Panc1 (cell line): ENCODE measurements at regions not wholly inside any gene's neighbourhood (a gene's known extent, or its start where the extent isn't known, plus 50 kb on each side); places are given as distances from the start of the nearest gene placed in this dataset.

Experiments
- ATAC-seq: fragments of 200-7000 bp; cut with Tn5 transposase; 2 replicates; pipeline ENCODE4 v1.9.1; 2020; ENCODE audit warnings: mild to moderate bottlenecking, moderate library complexity
- BruUV-seq: library from RNA; stranded (reverse); fragments of 400-500 nt; replicated peaks from 2 replicates; lab custom pipeline; 2021; lab: Mats Ljungman, UMichigan
- CTCF ChIA-PET: fragments of 300-600 bp; sonication (Branson Sonifier 250); formaldehyde crosslinking; loops from one replicate; lab custom pipeline; 2022; ENCODE audit warnings: antibody characterized with exemption; lab: Charles Lee
- POLR2A ChIA-PET: fragments of 300-600 bp; sonication (Branson Sonifier 250); formaldehyde crosslinking; loops from one replicate; lab custom pipeline; 2022; ENCODE audit warnings: antibody characterized with exemption; lab: Charles Lee
- DNase-seq: peaks from one replicate; pipeline ENCODE4 v3.0.0-alpha.2; 2010; ENCODE audit warnings: low read depth, low spot score
- H3K27ac ChIP-seq: 2 replicates; pipeline ENCODE4 v1.5.1; 2011; ENCODE audit warnings: mild to moderate bottlenecking, low read length, inconsistent platforms
- H3K27me3 ChIP-seq: fragments of 200-500 bp; sonication (Bioruptor generic); 2 replicates; pipeline ENCODE4 v1.6.0; 2014; ENCODE audit warnings: low read length, inconsistent platforms; ENCODE audit not compliant: control insufficient read depth, insufficient read depth
- H3K36me3 ChIP-seq: fragments of 200-500 bp; sonication (Bioruptor generic); 2 replicates; pipeline ENCODE4 v1.5.1; 2014; ENCODE audit warnings: inconsistent platforms, mild to moderate bottlenecking, low read length, moderate library complexity; ENCODE audit not compliant: control insufficient read depth, insufficient read depth
- H3K4me1 ChIP-seq: 2 replicates; pipeline ENCODE4 v1.5.1; 2011; ENCODE audit warnings: inconsistent platforms, mild to moderate bottlenecking, low read length, moderate library complexity; ENCODE audit not compliant: control insufficient read depth, insufficient read depth
- H3K4me3 ChIP-seq, 2 experiments: 2 replicates each; pipeline ENCODE4 v1.5.1; 2011 to 2012; ENCODE audit warnings: low read depth in 2 of 2, low read length in 2 of 2, mild to moderate bottlenecking in 2 of 2, inconsistent platforms in 1 of 2, moderate library complexity in 1 of 2
- H3K9me3 ChIP-seq: fragments of 200-500 bp; sonication (Bioruptor generic); 2 replicates; pipeline ENCODE4 v1.5.1; 2014; ENCODE audit warnings: low read depth, mild to moderate bottlenecking, inconsistent platforms, low read length, moderate library complexity; ENCODE audit not compliant: control insufficient read depth, insufficient read depth
- POLR2AphosphoS5 ChIP-seq: IDR thresholded peaks from 2 replicates; pipeline ENCODE4 v1.6.1; 2012; ENCODE audit warnings: mild to moderate bottlenecking, low read depth, low read length, moderate library complexity
- SIN3A ChIP-seq: IDR thresholded peaks from 2 replicates; pipeline ENCODE4 v1.6.1; 2012; ENCODE audit warnings: low read depth, mild to moderate bottlenecking, low read length, moderate library complexity, borderline replicate concordance; ENCODE audit not compliant: insufficient read depth
- TCF7L2 ChIP-seq: IDR thresholded peaks from 2 replicates; pipeline ENCODE4 v1.6.1; 2011; ENCODE audit warnings: mild to moderate bottlenecking, low read depth, low read length, inconsistent platforms
- in situ Hi-C: cut with HindIII; loops from 2 replicates; pipeline ENCODE4 v1.10.0; 2016; ENCODE audit warnings: low sequenced_read_pairs, low pct_unique_long_range_greater_than_20kb
- intact Hi-C: fragments of 100-400 bp; cut with micrococcal nuclease; formaldehyde crosslinking; loops from one replicate; pipeline ENCODE4 v1.10.0; 2022; ENCODE audit not compliant: unreplicated experiment
- TF ChIP-seq, protein P1 (sequence below): fragments of 450-650 bp; IDR thresholded peaks from 2 replicates; pipeline ENCODE4 v1.5.1; 2017; ENCODE audit warnings: mild to moderate bottlenecking
- TF ChIP-seq, protein P2 (sequence below), 2 experiments: IDR thresholded peaks; 2 replicates each; pipeline ENCODE4 v1.6.1; 2011 to 2012; ENCODE audit warnings: low read depth in 2 of 2, control low read depth in 1 of 2, low read length in 1 of 2, mild to moderate bottlenecking in 1 of 2, moderate library complexity in 1 of 2; ENCODE audit not compliant: insufficient read depth in 1 of 2

GRCh38 chr5:167694325-167695147 is 596.9 kb upstream of the WWC1 start:
- in situ Hi-C loops, result no loop called here
- no peaks in the 10 kb centered on the region for H3K9me3 ChIP-seq
- POLR2A ChIA-PET, result no interaction called here
- BruUV-seq, result no TSS peak
- no peak overlapping the region; the same call in 1 of the 2 replicates for H3K27ac ChIP-seq
- TF ChIP-seq, protein P1, sequence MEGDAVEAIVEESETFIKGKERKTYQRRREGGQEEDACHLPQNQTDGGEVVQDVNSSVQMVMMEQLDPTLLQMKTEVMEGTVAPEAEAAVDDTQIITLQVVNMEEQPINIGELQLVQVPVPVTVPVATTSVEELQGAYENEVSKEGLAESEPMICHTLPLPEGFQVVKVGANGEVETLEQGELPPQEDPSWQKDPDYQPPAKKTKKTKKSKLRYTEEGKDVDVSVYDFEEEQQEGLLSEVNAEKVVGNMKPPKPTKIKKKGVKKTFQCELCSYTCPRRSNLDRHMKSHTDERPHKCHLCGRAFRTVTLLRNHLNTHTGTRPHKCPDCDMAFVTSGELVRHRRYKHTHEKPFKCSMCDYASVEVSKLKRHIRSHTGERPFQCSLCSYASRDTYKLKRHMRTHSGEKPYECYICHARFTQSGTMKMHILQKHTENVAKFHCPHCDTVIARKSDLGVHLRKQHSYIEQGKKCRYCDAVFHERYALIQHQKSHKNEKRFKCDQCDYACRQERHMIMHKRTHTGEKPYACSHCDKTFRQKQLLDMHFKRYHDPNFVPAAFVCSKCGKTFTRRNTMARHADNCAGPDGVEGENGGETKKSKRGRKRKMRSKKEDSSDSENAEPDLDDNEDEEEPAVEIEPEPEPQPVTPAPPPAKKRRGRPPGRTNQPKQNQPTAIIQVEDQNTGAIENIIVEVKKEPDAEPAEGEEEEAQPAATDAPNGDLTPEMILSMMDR, result no peak
- TF ChIP-seq, protein P2, sequence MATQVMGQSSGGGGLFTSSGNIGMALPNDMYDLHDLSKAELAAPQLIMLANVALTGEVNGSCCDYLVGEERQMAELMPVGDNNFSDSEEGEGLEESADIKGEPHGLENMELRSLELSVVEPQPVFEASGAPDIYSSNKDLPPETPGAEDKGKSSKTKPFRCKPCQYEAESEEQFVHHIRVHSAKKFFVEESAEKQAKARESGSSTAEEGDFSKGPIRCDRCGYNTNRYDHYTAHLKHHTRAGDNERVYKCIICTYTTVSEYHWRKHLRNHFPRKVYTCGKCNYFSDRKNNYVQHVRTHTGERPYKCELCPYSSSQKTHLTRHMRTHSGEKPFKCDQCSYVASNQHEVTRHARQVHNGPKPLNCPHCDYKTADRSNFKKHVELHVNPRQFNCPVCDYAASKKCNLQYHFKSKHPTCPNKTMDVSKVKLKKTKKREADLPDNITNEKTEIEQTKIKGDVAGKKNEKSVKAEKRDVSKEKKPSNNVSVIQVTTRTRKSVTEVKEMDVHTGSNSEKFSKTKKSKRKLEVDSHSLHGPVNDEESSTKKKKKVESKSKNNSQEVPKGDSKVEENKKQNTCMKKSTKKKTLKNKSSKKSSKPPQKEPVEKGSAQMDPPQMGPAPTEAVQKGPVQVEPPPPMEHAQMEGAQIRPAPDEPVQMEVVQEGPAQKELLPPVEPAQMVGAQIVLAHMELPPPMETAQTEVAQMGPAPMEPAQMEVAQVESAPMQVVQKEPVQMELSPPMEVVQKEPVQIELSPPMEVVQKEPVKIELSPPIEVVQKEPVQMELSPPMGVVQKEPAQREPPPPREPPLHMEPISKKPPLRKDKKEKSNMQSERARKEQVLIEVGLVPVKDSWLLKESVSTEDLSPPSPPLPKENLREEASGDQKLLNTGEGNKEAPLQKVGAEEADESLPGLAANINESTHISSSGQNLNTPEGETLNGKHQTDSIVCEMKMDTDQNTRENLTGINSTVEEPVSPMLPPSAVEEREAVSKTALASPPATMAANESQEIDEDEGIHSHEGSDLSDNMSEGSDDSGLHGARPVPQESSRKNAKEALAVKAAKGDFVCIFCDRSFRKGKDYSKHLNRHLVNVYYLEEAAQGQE (IDR thresholded peaks at IDR 0.05; ENCODE audit: insufficient read depth in 1 of 2, low read depth in 2 of 2, low read length in 1 of 2), result no peak
- TF ChIP-seq POLR2AphosphoS5 (no peak), TCF7L2 (no peak), SIN3A (no peak)
- H3K27me3 ChIP-seq, result no peaks in the 10 kb centered on the region
- CTCF ChIA-PET, result interaction anchor here (0.6 kb wide), 1 partner anchor 598 kb away, joined by 4 read pairs; no protein-coding TSS in a partner anchor
- H3K36me3 ChIP-seq, result no peaks in the 10 kb centered on the region
- no peak overlapping the region for H3K4me3 ChIP-seq
- ATAC-seq (no peak), DNase-seq (no peak)
- intact Hi-C loops, result no loop called here
- peaks cover 6% of the 10 kb centered on the region; the same call in 1 of the 2 replicates for H3K4me1 ChIP-seq

DNA sequence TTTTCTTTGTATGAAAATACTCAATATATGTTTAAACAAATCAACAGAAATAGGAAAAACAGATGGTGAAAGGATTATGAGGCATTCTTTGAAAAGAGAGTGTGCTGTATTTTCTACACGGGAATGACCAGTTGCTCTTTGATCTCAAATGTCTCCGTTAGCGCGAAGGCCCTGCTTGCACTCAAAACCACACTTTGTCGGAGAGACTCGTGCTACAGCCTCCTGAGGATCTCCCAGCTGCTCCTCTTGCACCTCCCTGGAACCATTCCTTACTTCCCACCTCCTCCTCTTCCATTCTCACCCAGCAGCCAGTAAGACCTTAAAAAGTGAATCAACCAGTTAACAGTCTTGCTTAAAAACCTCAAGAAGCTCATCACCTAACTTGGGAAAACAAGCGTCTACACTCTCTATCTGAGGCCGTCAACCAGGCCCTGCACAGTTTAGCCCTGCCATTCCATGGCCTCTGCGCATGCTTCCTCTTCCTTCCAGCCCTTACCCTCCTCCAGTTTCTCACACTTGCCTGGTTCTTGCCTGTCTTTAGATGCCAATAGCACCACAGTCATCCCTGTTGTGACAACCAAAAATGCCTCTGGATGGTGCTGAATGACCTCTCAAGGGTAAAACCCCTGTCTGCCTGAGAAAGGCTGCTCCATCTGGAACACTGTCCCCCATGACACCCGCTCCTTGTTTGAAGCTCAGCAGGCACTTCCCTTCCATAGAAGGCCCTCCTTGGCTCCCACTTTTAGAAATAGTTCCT is 594.7 kb upstream of the WWC1 start:
- no peaks in the 10 kb centered on the region for H3K36me3 ChIP-seq
- DNase-seq, result no peak
- no peaks in the 10 kb centered on the region for H3K27me3 ChIP-seq
- intact Hi-C loops (no loop called here), in situ Hi-C loops (no loop called here)
- no TSS peak for BruUV-seq
- ATAC-seq, result no peak
- H3K4me1 ChIP-seq, result peaks cover 21% of the 10 kb centered on the region; the same call in 1 of the 2 replicates
- H3K4me3 ChIP-seq, result no peak overlapping the region
- ChIA-PET POLR2A (no interaction called here), CTCF (no interaction called here)
- TF ChIP-seq TCF7L2, result no peak
- TF ChIP-seq SIN3A, result no peak
- TF ChIP-seq POLR2AphosphoS5, result no peak
- TF ChIP-seq, protein P2 (IDR thresholded peaks at IDR 0.05; ENCODE audit: insufficient read depth in 1 of 2, low read depth in 2 of 2, low read length in 1 of 2), result no peak
- TF ChIP-seq, protein P1, result no peak
- no peaks in the 10 kb centered on the region for H3K9me3 ChIP-seq
- H3K27ac ChIP-seq, result peak overlapping the region; percentile 49; the same call in 1 of the 2 replicates
